Panc1 (cell line): ENCODE measurements at regions not wholly inside any gene's neighbourhood (a gene's known extent, or its start where the extent isn't known, plus 50 kb on each side); places are given as distances from the start of the nearest gene placed in this dataset.

Source experiments
- ATAC-seq: fragments of 200-7000 bp; cut with Tn5 transposase; 2 replicates; pipeline ENCODE4 v1.9.1; 2020; ENCODE audit warnings: mild to moderate bottlenecking, moderate library complexity
- BruUV-seq: library from RNA; stranded (reverse); fragments of 400-500 nt; replicated peaks from 2 replicates; lab custom pipeline; 2021; lab: Mats Ljungman, UMichigan
- CTCF ChIA-PET: fragments of 300-600 bp; sonication (Branson Sonifier 250); formaldehyde crosslinking; loops from one replicate; lab custom pipeline; 2022; ENCODE audit warnings: antibody characterized with exemption; lab: Charles Lee
- POLR2A ChIA-PET: fragments of 300-600 bp; sonication (Branson Sonifier 250); formaldehyde crosslinking; loops from one replicate; lab custom pipeline; 2022; ENCODE audit warnings: antibody characterized with exemption; lab: Charles Lee
- DNase-seq: peaks from one replicate; pipeline ENCODE4 v3.0.0-alpha.2; 2010; ENCODE audit warnings: low read depth, low spot score
- H3K27ac ChIP-seq: 2 replicates; pipeline ENCODE4 v1.5.1; 2011; ENCODE audit warnings: mild to moderate bottlenecking, low read length, inconsistent platforms
- H3K27me3 ChIP-seq: fragments of 200-500 bp; sonication (Bioruptor generic); 2 replicates; pipeline ENCODE4 v1.6.0; 2014; ENCODE audit warnings: low read length, inconsistent platforms; ENCODE audit not compliant: control insufficient read depth, insufficient read depth
- H3K36me3 ChIP-seq: fragments of 200-500 bp; sonication (Bioruptor generic); 2 replicates; pipeline ENCODE4 v1.5.1; 2014; ENCODE audit warnings: inconsistent platforms, mild to moderate bottlenecking, low read length, moderate library complexity; ENCODE audit not compliant: control insufficient read depth, insufficient read depth
- H3K4me1 ChIP-seq: 2 replicates; pipeline ENCODE4 v1.5.1; 2011; ENCODE audit warnings: inconsistent platforms, mild to moderate bottlenecking, low read length, moderate library complexity; ENCODE audit not compliant: control insufficient read depth, insufficient read depth
- H3K4me3 ChIP-seq, 2 experiments: 2 replicates each; pipeline ENCODE4 v1.5.1; 2011 to 2012; ENCODE audit warnings: low read depth in 2 of 2, low read length in 2 of 2, mild to moderate bottlenecking in 2 of 2, inconsistent platforms in 1 of 2, moderate library complexity in 1 of 2
- H3K9me3 ChIP-seq: fragments of 200-500 bp; sonication (Bioruptor generic); 2 replicates; pipeline ENCODE4 v1.5.1; 2014; ENCODE audit warnings: low read depth, mild to moderate bottlenecking, inconsistent platforms, low read length, moderate library complexity; ENCODE audit not compliant: control insufficient read depth, insufficient read depth
- POLR2AphosphoS5 ChIP-seq: IDR thresholded peaks from 2 replicates; pipeline ENCODE4 v1.6.1; 2012; ENCODE audit warnings: mild to moderate bottlenecking, low read depth, low read length, moderate library complexity
- SIN3A ChIP-seq: IDR thresholded peaks from 2 replicates; pipeline ENCODE4 v1.6.1; 2012; ENCODE audit warnings: low read depth, mild to moderate bottlenecking, low read length, moderate library complexity, borderline replicate concordance; ENCODE audit not compliant: insufficient read depth
- TCF7L2 ChIP-seq: IDR thresholded peaks from 2 replicates; pipeline ENCODE4 v1.6.1; 2011; ENCODE audit warnings: mild to moderate bottlenecking, low read depth, low read length, inconsistent platforms
- in situ Hi-C: cut with HindIII; loops from 2 replicates; pipeline ENCODE4 v1.10.0; 2016; ENCODE audit warnings: low sequenced_read_pairs, low pct_unique_long_range_greater_than_20kb
- intact Hi-C: fragments of 100-400 bp; cut with micrococcal nuclease; formaldehyde crosslinking; loops from one replicate; pipeline ENCODE4 v1.10.0; 2022; ENCODE audit not compliant: unreplicated experiment
- TF ChIP-seq, protein P1 (sequence below), 2 experiments: IDR thresholded peaks; 2 replicates each; pipeline ENCODE4 v1.6.1; 2011 to 2012; ENCODE audit warnings: low read depth in 2 of 2, control low read depth in 1 of 2, low read length in 1 of 2, mild to moderate bottlenecking in 1 of 2, moderate library complexity in 1 of 2; ENCODE audit not compliant: insufficient read depth in 1 of 2
- TF ChIP-seq, protein P2 (sequence below): fragments of 450-650 bp; IDR thresholded peaks from 2 replicates; pipeline ENCODE4 v1.5.1; 2017; ENCODE audit warnings: mild to moderate bottlenecking

DNA sequence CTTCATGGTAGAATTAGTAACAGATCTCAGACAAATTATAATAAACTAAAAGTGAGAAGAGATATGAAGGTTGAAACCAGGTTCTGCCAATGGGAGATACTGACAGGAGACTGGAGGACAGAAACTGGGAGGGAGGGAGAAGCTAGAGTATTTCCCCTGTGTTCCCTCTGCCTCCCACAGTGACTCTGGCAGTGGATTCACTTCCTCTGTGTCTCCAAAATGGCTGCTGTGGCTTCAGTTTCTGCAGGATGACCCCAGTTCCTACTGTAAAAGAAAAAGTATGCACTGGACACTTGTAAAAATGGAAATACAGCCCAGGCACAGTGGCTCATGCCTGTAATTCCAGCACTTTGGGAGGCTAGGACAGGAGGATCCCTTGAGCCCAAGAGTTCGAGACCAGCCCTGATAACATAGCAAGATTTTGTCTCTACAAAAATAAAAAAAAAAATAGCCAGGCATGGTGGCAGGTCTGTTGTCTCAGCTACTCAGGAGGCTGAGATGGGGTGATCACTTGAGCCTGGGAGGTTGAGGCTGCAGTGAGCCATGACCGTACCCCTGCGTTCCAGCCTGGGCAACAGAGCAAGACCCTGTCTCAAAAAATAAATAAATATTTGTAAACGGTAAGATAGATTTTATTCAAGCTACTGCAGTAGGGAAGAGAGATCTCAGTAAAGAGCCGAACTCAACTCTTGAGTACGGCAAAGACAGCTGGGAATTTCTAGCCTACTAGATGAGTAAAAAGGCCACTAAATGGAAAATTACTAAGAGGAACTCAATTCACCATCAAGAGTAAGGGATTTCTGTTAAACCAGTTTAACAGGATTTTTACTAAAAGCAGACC is 156.6 kb upstream of the TRIM24 start:
- H3K27ac ChIP-seq = no peak overlapping the region
- ChIA-PET POLR2A (no interaction called here), CTCF (no interaction called here)
- H3K4me3 ChIP-seq = no peak overlapping the region
- no peak for DNase-seq
- ATAC-seq = no peak
- no peaks in the 10 kb centered on the region for H3K9me3 ChIP-seq
- no peaks in the 10 kb centered on the region for H3K36me3 ChIP-seq
- in situ Hi-C loops = no loop called here
- H3K4me1 ChIP-seq = no peaks in the 10 kb centered on the region
- intact Hi-C loops = no loop called here
- TF ChIP-seq, protein P1, sequence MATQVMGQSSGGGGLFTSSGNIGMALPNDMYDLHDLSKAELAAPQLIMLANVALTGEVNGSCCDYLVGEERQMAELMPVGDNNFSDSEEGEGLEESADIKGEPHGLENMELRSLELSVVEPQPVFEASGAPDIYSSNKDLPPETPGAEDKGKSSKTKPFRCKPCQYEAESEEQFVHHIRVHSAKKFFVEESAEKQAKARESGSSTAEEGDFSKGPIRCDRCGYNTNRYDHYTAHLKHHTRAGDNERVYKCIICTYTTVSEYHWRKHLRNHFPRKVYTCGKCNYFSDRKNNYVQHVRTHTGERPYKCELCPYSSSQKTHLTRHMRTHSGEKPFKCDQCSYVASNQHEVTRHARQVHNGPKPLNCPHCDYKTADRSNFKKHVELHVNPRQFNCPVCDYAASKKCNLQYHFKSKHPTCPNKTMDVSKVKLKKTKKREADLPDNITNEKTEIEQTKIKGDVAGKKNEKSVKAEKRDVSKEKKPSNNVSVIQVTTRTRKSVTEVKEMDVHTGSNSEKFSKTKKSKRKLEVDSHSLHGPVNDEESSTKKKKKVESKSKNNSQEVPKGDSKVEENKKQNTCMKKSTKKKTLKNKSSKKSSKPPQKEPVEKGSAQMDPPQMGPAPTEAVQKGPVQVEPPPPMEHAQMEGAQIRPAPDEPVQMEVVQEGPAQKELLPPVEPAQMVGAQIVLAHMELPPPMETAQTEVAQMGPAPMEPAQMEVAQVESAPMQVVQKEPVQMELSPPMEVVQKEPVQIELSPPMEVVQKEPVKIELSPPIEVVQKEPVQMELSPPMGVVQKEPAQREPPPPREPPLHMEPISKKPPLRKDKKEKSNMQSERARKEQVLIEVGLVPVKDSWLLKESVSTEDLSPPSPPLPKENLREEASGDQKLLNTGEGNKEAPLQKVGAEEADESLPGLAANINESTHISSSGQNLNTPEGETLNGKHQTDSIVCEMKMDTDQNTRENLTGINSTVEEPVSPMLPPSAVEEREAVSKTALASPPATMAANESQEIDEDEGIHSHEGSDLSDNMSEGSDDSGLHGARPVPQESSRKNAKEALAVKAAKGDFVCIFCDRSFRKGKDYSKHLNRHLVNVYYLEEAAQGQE (IDR thresholded peaks at IDR 0.05; ENCODE audit: insufficient read depth in 1 of 2, low read depth in 2 of 2, low read length in 1 of 2) = no peak
- no peak for TF ChIP-seq TCF7L2
- TF ChIP-seq SIN3A = no peak
- TF ChIP-seq POLR2AphosphoS5 = no peak
- TF ChIP-seq, protein P2, sequence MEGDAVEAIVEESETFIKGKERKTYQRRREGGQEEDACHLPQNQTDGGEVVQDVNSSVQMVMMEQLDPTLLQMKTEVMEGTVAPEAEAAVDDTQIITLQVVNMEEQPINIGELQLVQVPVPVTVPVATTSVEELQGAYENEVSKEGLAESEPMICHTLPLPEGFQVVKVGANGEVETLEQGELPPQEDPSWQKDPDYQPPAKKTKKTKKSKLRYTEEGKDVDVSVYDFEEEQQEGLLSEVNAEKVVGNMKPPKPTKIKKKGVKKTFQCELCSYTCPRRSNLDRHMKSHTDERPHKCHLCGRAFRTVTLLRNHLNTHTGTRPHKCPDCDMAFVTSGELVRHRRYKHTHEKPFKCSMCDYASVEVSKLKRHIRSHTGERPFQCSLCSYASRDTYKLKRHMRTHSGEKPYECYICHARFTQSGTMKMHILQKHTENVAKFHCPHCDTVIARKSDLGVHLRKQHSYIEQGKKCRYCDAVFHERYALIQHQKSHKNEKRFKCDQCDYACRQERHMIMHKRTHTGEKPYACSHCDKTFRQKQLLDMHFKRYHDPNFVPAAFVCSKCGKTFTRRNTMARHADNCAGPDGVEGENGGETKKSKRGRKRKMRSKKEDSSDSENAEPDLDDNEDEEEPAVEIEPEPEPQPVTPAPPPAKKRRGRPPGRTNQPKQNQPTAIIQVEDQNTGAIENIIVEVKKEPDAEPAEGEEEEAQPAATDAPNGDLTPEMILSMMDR = no peak
- no peaks in the 10 kb centered on the region for H3K27me3 ChIP-seq
- BruUV-seq = no TSS peak

DNA sequence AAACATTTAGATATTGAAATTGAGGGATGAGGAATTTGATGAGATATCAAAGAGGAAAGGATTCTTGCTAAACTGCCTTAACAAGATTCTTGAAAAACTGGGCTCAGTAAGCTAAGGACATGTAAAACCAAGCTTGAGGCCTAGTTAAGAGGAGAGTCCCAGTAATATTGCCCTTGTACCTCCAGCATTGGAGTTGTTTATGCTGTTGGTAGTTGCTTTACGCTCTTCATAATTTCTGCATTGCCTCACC is 156.1 kb upstream of the TRIM24 start:
- Histone ChIP-seq H3K9me3 (no peaks in the 10 kb centered on the region), H3K27me3 (no peaks in the 10 kb centered on the region), H3K36me3 (no peaks in the 10 kb centered on the region), H3K27ac (no peak overlapping the region), H3K4me1 (no peaks in the 10 kb centered on the region), H3K4me3 (no peak overlapping the region)
- intact Hi-C loops = no loop called here
- no TSS peak for BruUV-seq
- DNase-seq (no peak), ATAC-seq (no peak)
- TF ChIP-seq, protein P2 = no peak
- TF ChIP-seq, protein P1 (IDR thresholded peaks at IDR 0.05; ENCODE audit: insufficient read depth in 1 of 2, low read depth in 2 of 2, low read length in 1 of 2) = no peak
- TF ChIP-seq POLR2AphosphoS5 = no peak
- no peak for TF ChIP-seq TCF7L2
- no peak for TF ChIP-seq SIN3A
- in situ Hi-C loops = no loop called here
- CTCF ChIA-PET = no interaction called here
- POLR2A ChIA-PET = no interaction called here
